ENCODE measurements at regions not wholly inside any gene's neighbourhood (a gene's known extent, or its start where the extent isn't known, plus 50 kb on each side); places are given as distances from the start of the nearest gene placed in this dataset.

DNA sequence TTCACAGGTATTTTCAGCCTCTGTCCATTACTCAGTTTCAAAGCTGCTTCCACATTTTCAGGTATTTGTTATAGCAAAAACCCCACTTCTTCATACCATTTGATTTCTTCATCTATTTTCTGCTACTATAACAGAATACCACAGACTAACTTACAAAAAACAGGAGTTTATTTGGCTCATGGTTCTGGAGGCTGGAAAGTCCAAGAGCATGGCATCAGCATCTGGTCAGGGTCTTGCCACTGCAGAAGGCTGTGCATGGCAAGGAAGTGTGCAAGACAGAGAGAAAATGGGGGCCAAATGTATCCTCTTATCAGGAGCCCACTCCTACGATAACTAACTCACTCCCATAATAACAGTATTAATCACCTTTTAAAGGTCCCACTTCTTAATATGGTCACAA, 82.8 kb upstream of the FOXA2 start:
- Mint-ChIP-seq H3K4me1 (no peaks in the 10 kb centered on the region), H3K27me3 (peaks cover 4% of the 10 kb centered on the region), H3K4me3 (no peak overlapping the region), H3K9me3 (ENCODE audit: insufficient read depth) (peaks cover 13% of the 10 kb centered on the region), H3K27ac (no peak overlapping the region)
- H3K4me3 ChIP-seq (ENCODE audit: control extremely low read depth in 1 of 5, extremely low read depth in 1 of 5, insufficient read depth in 1 of 5, low read depth in 2 of 5, low read length in 4 of 5): no peak overlapping the region
- ChIA-PET CTCF (no interaction called here), POLR2A (no interaction called here)
- intact Hi-C loops (cut with micrococcal nuclease): no loop called here
- TF ChIP-seq EZH2 (IDR thresholded peaks at IDR 0.05; ENCODE audit: borderline replicate concordance, insufficient read depth, low read depth, low read length, poor library complexity, severe bottlenecking) (no peak), CTCF (IDR thresholded peaks at IDR 0.05) (no peak)
- no peak overlapping the region for H3K4me2 ChIP-seq (replicated peaks; ENCODE audit: low read depth, low read length, poor library complexity, severe bottlenecking)
- H3K27me3 ChIP-seq (replicated peaks in 1 of 4; ENCODE audit: control extremely low read depth in 1 of 4, control insufficient read depth in 3 of 4, insufficient read depth in 4 of 4, low read length in 3 of 4): no peaks in the 10 kb centered on the region
- H3K9me3 ChIP-seq (ENCODE audit: control extremely low read depth in 1 of 3, control insufficient read depth in 2 of 3, insufficient read depth in 1 of 3, low read length in 2 of 3): peaks cover 1 to 8% (median 2%) of the 10 kb centered on the region in 3 donors
- H3K4me1 ChIP-seq (ENCODE audit: control insufficient read depth in 2 of 2, insufficient read depth in 2 of 2, low read length in 2 of 2): no peaks in the 10 kb centered on the region
- no peak overlapping the region for H3K27ac ChIP-seq (ENCODE audit: low read length in 2 of 2)
- no peaks in the 10 kb centered on the region for H4K20me1 ChIP-seq (ENCODE audit: control insufficient read depth, insufficient read depth, low read length, poor library complexity, severe bottlenecking)
- no peaks in the 10 kb centered on the region for H3K79me2 ChIP-seq (ENCODE audit: control insufficient read depth, insufficient read depth, low read length)
- no CpG with 5 or more reads among the region's 1 CpG for WGBS (ENCODE audit: insufficient coverage)
- no peak for ATAC-seq (ENCODE audit: low read depth)
- no peaks in the 10 kb centered on the region for H3K36me3 ChIP-seq (replicated peaks in 1 of 2; ENCODE audit: control extremely low read depth in 1 of 2, control insufficient read depth in 1 of 2, extremely low read depth in 1 of 2, insufficient read depth in 2 of 2, low read length in 1 of 2)
- no peak overlapping the region for H2AFZ ChIP-seq (ENCODE audit: insufficient read depth, low read depth, low read length, poor library complexity, severe bottlenecking)
- no peak for DNase-seq
- H3K9ac ChIP-seq (ENCODE audit: low read length): no peak overlapping the region

GRCh38 chr20:22672191-22672590, 87.8 kb upstream of the FOXA2 start:
- H3K4me3 ChIP-seq (ENCODE audit: control extremely low read depth in 1 of 5, extremely low read depth in 1 of 5, insufficient read depth in 1 of 5, low read depth in 2 of 5, low read length in 4 of 5): no peak overlapping the region
- Mint-ChIP-seq H3K9me3 (ENCODE audit: insufficient read depth) (peaks cover 13% of the 10 kb centered on the region), H3K27ac (no peak overlapping the region), H3K4me1 (peaks cover 5% of the 10 kb centered on the region), H3K27me3 (peaks cover 4% of the 10 kb centered on the region), H3K4me3 (no peak overlapping the region)
- TF ChIP-seq CTCF (IDR thresholded peaks at IDR 0.05) (no peak), EZH2 (IDR thresholded peaks at IDR 0.05; ENCODE audit: borderline replicate concordance, insufficient read depth, low read depth, low read length, poor library complexity, severe bottlenecking) (no peak)
- H2AFZ ChIP-seq (ENCODE audit: insufficient read depth, low read depth, low read length, poor library complexity, severe bottlenecking): no peak overlapping the region
- H3K4me1 ChIP-seq (ENCODE audit: control insufficient read depth in 2 of 2, insufficient read depth in 2 of 2, low read length in 2 of 2): no peaks in the 10 kb centered on the region
- no peak overlapping the region for H3K4me2 ChIP-seq (replicated peaks; ENCODE audit: low read depth, low read length, poor library complexity, severe bottlenecking)
- H3K9me3 ChIP-seq (ENCODE audit: control extremely low read depth in 1 of 3, control insufficient read depth in 2 of 3, insufficient read depth in 1 of 3, low read length in 2 of 3): peaks cover 1 to 2% (median 2%) of the 10 kb centered on the region in 3 donors
- ChIA-PET POLR2A (no interaction called here), CTCF (no interaction called here)
- no peak overlapping the region for H3K9ac ChIP-seq (ENCODE audit: low read length)
- H3K27ac ChIP-seq (ENCODE audit: low read length in 2 of 2): no peak overlapping the region
- WGBS (ENCODE audit: insufficient coverage): no CpG with 5 or more reads among the region's 1 CpG
- DNase-seq (no peak), ATAC-seq (ENCODE audit: low read depth) (no peak)
- no peaks in the 10 kb centered on the region for H3K27me3 ChIP-seq (replicated peaks in 1 of 4; ENCODE audit: control extremely low read depth in 1 of 4, control insufficient read depth in 3 of 4, insufficient read depth in 4 of 4, low read length in 3 of 4)
- intact Hi-C loops (cut with micrococcal nuclease): no loop called here
- no peaks in the 10 kb centered on the region for H4K20me1 ChIP-seq (ENCODE audit: control insufficient read depth, insufficient read depth, low read length, poor library complexity, severe bottlenecking)
- no peaks in the 10 kb centered on the region for H3K36me3 ChIP-seq (replicated peaks in 1 of 2; ENCODE audit: control extremely low read depth in 1 of 2, control insufficient read depth in 1 of 2, extremely low read depth in 1 of 2, insufficient read depth in 2 of 2, low read length in 1 of 2)
- no peaks in the 10 kb centered on the region for H3K79me2 ChIP-seq (ENCODE audit: control insufficient read depth, insufficient read depth, low read length)
